Tibial nerve (tissue), 4 donors: ENCODE measurements at regions not wholly inside any gene's neighbourhood (a gene's known extent, or its start where the extent isn't known, plus 50 kb on each side); places are given as distances from the start of the nearest gene placed in this dataset.

ENCODE experiments used
- DNase-seq, 2 donors: peaks; one replicate each; pipeline ENCODE4 v3.0.0-alpha.2; 2019; ENCODE audit warnings: low spot score in 2 of 2
- H3K27ac ChIP-seq, 4 donors: fragments of 200-600 bp; sonication (generic) in 3 of 4; one replicate each; pipeline ENCODE4 v1.5.1; 2017 to 2019; ENCODE audit warnings: mild to moderate bottlenecking in 1 of 4
- H3K27me3 ChIP-seq, 2 donors: fragments of 200-600 bp; sonication (generic) in 1 of 2; one replicate each; pipeline versions ENCODE4 v1.5.1 to v1.6.0; 2017 to 2019
- H3K36me3 ChIP-seq, 3 donors: fragments of 200-600 bp; sonication (generic); one replicate each; pipeline ENCODE4 v1.5.1; 2018 to 2019
- H3K4me1 ChIP-seq, 4 donors: fragments of 200-600 bp; sonication (generic) in 3 of 4; one replicate each; pipeline ENCODE4 v1.5.1; 2017 to 2019
- H3K4me3 ChIP-seq, 4 donors: fragments of 200-600 bp; sonication (generic) in 3 of 4; one replicate each; pipeline ENCODE4 v1.5.1; 2017 to 2019; ENCODE audit warnings: mild to moderate bottlenecking in 1 of 4, moderate library complexity in 1 of 4
- H3K9me3 ChIP-seq, 4 donors: fragments of 200-600 bp; sonication (generic) in 3 of 4; one replicate each; pipeline ENCODE4 v1.5.1; 2017 to 2019
- EP300 ChIP-seq, 2 donors: sonication (generic); formaldehyde crosslinking; IDR thresholded peaks; one replicate each; pipeline ENCODE4 v1.6.1; 2017; ENCODE audit warnings: antibody characterized with exemption in 2 of 2, mild to moderate bottlenecking in 1 of 2
- POLR2A ChIP-seq, 2 donors: fragments of 450-650 bp; IDR thresholded peaks; one replicate each; pipeline ENCODE4 v1.6.1; 2017; ENCODE audit warnings: antibody characterized with exemption in 2 of 2, mild to moderate bottlenecking in 2 of 2, moderate library complexity in 2 of 2
- WGBS, 2 donors: methylation state at CpG; one replicate each; pipeline ENCODE4 v1.1.5; 2018; 5-methylcytosine and 5-hydroxymethylcytosine counted together
- TF ChIP-seq, protein P1 (sequence below), 5 experiments: fragments of 200-600 bp in 3 of 5; fragments of 450-650 bp in 2 of 5; sonication (generic) in 3 of 5; IDR thresholded peaks; one replicate each; pipeline ENCODE4 v1.5.1; 2016 to 2019; ENCODE audit warnings: antibody characterized with exemption in 5 of 5, mild to moderate bottlenecking in 3 of 5, moderate library complexity in 2 of 5

DNA sequence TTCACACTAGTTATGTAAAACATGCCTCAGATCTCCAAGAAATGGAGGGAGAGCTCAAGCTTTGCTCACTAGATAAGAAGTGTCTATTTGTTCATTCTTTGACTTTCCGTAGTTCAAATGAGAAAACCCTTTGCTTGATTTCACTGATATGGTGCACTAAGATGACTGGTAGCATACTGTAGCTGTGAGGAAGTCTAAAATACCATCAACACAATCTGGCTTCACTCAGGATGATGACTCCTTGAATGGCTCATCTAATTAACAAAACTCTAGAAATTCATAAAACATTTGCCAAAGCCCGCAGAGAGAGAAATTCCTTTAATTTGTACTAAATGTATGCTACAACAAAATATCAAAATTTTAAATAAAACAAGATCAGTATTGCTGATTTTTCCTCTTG is 152.8 kb upstream of the STK17B start:
- no peaks in the 10 kb centered on the region for H3K4me1 ChIP-seq
- no peak overlapping the region for H3K4me3 ChIP-seq
- no peaks in the 10 kb centered on the region for H3K36me3 ChIP-seq
- DNase-seq, result no peak
- no peak for TF ChIP-seq POLR2A (IDR thresholded peaks at IDR 0.05)
- TF ChIP-seq, protein P1, sequence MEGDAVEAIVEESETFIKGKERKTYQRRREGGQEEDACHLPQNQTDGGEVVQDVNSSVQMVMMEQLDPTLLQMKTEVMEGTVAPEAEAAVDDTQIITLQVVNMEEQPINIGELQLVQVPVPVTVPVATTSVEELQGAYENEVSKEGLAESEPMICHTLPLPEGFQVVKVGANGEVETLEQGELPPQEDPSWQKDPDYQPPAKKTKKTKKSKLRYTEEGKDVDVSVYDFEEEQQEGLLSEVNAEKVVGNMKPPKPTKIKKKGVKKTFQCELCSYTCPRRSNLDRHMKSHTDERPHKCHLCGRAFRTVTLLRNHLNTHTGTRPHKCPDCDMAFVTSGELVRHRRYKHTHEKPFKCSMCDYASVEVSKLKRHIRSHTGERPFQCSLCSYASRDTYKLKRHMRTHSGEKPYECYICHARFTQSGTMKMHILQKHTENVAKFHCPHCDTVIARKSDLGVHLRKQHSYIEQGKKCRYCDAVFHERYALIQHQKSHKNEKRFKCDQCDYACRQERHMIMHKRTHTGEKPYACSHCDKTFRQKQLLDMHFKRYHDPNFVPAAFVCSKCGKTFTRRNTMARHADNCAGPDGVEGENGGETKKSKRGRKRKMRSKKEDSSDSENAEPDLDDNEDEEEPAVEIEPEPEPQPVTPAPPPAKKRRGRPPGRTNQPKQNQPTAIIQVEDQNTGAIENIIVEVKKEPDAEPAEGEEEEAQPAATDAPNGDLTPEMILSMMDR (IDR thresholded peaks at IDR 0.05), result no peak
- no peak overlapping the region for H3K27ac ChIP-seq
- 90 to 93% methylated on average over 2 of the region's 2 CpGs for WGBS, 2 donors
- no peaks in the 10 kb centered on the region for H3K9me3 ChIP-seq
- H3K27me3 ChIP-seq, result no peaks in the 10 kb centered on the region

- H3K36me3 ChIP-seq, result no peaks in the 10 kb centered on the region
- no peak overlapping the region for H3K4me3 ChIP-seq
- no peaks in the 10 kb centered on the region for H3K27me3 ChIP-seq
- no peaks in the 10 kb centered on the region for H3K9me3 ChIP-seq
- peaks cover 0 to 6% (median 0%) of the 10 kb centered on the region in 4 donors for H3K4me1 ChIP-seq
- 66 to 77% methylated on average over 3 of the region's 3 CpGs for WGBS, 2 donors
- no peak overlapping the region for H3K27ac ChIP-seq
- TF ChIP-seq, protein P1 (IDR thresholded peaks at IDR 0.05), result no peak
- TF ChIP-seq EP300 (IDR thresholded peaks at IDR 0.05) (no peak), POLR2A (IDR thresholded peaks at IDR 0.05) (no peak)
- DNase-seq, result no peak
Measured at GRCh38 chr2:196328088-196328680, 156.8 kb upstream of the STK17B start.

GRCh38 chr2:196329959-196330358 is 158.6 kb upstream of the STK17B start:
- 92 to 93% methylated on average over 2 of the region's 2 CpGs for WGBS, 2 donors
- Histone ChIP-seq H3K27ac (no peak overlapping the region), H3K4me3 (no peak overlapping the region), H3K4me1 (peaks cover 0 to 6% (median 0%) of the 10 kb centered on the region in 4 donors), H3K9me3 (no peaks in the 10 kb centered on the region), H3K27me3 (no peaks in the 10 kb centered on the region), H3K36me3 (no peaks in the 10 kb centered on the region)
- no peak for TF ChIP-seq EP300 (IDR thresholded peaks at IDR 0.05)
- TF ChIP-seq, protein P1 (IDR thresholded peaks at IDR 0.05), result no peak
- no peak for TF ChIP-seq POLR2A (IDR thresholded peaks at IDR 0.05)
- DNase-seq, result no peak

DNA sequence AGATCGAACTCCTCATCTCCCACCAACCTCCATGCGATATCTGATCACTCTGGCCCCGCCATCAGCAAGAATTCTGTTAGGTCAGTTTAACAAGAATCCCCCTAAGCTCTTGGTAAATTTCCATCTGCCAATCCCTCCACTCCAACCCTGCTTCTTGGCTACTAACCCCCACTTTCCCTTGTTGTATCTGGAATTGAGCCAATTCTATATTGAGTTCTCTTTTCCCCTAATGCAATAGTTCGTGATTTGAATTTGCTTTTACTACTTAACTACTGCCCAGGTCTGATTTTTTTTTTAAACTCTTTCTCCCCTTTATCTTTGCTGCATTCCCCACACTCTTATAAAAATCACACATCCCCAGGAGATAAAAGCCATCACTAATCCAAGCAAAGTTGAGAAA is 159.3 kb upstream of the STK17B start:
- H3K36me3 ChIP-seq, result no peaks in the 10 kb centered on the region
- DNase-seq, result no peak
- H3K4me3 ChIP-seq, result no peak overlapping the region
- 89 to 90% methylated on average over 4 of the region's 4 CpGs for WGBS, 2 donors
- peaks cover 0 to 6% (median 0%) of the 10 kb centered on the region in 4 donors for H3K4me1 ChIP-seq
- no peaks in the 10 kb centered on the region for H3K27me3 ChIP-seq
- H3K27ac ChIP-seq, result no peak overlapping the region
- no peaks in the 10 kb centered on the region for H3K9me3 ChIP-seq
- TF ChIP-seq POLR2A (IDR thresholded peaks at IDR 0.05), result no peak
- TF ChIP-seq EP300 (IDR thresholded peaks at IDR 0.05), result no peak
- TF ChIP-seq, protein P1 (IDR thresholded peaks at IDR 0.05), result no peak

GRCh38 chr2:196331143-196331542 is 159.8 kb upstream of the STK17B start:
- 70% methylated on average over 5 of the region's 5 CpGs for WGBS, 2 donors
- DNase-seq, result no peak
- Histone ChIP-seq H3K27ac (no peak overlapping the region), H3K4me1 (peaks cover 0 to 6% (median 0%) of the 10 kb centered on the region in 4 donors), H3K36me3 (no peaks in the 10 kb centered on the region), H3K9me3 (no peaks in the 10 kb centered on the region), H3K4me3 (no peak overlapping the region), H3K27me3 (no peaks in the 10 kb centered on the region)
- TF ChIP-seq, protein P1 (IDR thresholded peaks at IDR 0.05), result no peak
- no peak for TF ChIP-seq POLR2A (IDR thresholded peaks at IDR 0.05)
- TF ChIP-seq EP300 (IDR thresholded peaks at IDR 0.05), result no peak
